Uterus (tissue), 2 donors: ENCODE measurements at regions not wholly inside any gene's neighbourhood (a gene's known extent, or its start where the extent isn't known, plus 50 kb on each side); places are given as distances from the start of the nearest gene placed in this dataset.

ENCODE experiments used
- POLR2A ChIP-seq, 2 donors: fragments of 450-650 bp; IDR thresholded peaks; one replicate each; pipeline ENCODE4 v1.6.1; 2016; ENCODE audit warnings: antibody characterized with exemption in 2 of 2, mild to moderate bottlenecking in 1 of 2, moderate library complexity in 1 of 2
- TF ChIP-seq, protein P1 (sequence below), 4 experiments: fragments of 200-600 bp in 2 of 4; fragments of 450-650 bp in 2 of 4; sonication (generic) in 2 of 4; IDR thresholded peaks; one replicate each; pipeline ENCODE4 v1.5.1; 2016 to 2019; ENCODE audit warnings: antibody characterized with exemption in 4 of 4, mild to moderate bottlenecking in 2 of 4, moderate library complexity in 1 of 4

DNA sequence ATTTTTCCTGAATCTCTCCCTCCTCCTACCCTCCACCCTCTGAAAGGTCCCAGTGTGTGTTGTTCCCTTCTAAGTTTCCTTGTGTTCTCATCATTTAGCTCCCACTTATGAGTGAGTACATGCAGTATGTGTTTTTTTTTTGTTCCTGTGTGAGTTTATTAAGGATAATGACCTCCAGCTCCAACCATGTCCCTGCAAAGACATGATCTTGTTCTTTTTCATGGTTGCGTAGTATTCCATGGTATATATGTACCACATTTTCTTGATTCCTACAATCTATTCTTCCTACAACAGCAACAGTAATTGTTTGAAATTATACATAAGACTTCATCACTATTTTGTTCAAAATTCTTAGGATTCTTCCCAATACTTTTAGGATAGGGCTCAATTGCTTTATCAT, 1117.8 kb downstream of the GATA3 start:
- TF ChIP-seq, protein P1, sequence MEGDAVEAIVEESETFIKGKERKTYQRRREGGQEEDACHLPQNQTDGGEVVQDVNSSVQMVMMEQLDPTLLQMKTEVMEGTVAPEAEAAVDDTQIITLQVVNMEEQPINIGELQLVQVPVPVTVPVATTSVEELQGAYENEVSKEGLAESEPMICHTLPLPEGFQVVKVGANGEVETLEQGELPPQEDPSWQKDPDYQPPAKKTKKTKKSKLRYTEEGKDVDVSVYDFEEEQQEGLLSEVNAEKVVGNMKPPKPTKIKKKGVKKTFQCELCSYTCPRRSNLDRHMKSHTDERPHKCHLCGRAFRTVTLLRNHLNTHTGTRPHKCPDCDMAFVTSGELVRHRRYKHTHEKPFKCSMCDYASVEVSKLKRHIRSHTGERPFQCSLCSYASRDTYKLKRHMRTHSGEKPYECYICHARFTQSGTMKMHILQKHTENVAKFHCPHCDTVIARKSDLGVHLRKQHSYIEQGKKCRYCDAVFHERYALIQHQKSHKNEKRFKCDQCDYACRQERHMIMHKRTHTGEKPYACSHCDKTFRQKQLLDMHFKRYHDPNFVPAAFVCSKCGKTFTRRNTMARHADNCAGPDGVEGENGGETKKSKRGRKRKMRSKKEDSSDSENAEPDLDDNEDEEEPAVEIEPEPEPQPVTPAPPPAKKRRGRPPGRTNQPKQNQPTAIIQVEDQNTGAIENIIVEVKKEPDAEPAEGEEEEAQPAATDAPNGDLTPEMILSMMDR (IDR thresholded peaks at IDR 0.05), result no peak
- no peak for TF ChIP-seq POLR2A (IDR thresholded peaks at IDR 0.05)
